Gastroesophageal sphincter (tissue), 4 donors: ENCODE measurements at regions not wholly inside any gene's neighbourhood (a gene's known extent, or its start where the extent isn't known, plus 50 kb on each side); places are given as distances from the start of the nearest gene placed in this dataset.

Experiments used
- ATAC-seq: fragments of 150-250 bp; one replicate; pipeline ENCODE4 v1.9.1; 2016; ENCODE audit warnings: mild to moderate bottlenecking, moderate library complexity
- H3K27ac ChIP-seq, 4 donors: fragments of 200-600 bp; sonication (generic) in 3 of 4; 1 replicate in 3 of 4; 2 replicates in 1 of 4; pipeline ENCODE4 v1.5.1; 2016 to 2019
- H3K27me3 ChIP-seq: fragments of 200-600 bp; sonication (generic); one replicate; pipeline ENCODE4 v1.5.1; 2019
- H3K36me3 ChIP-seq, 2 donors: fragments of 200-600 bp; sonication (generic); one replicate each; pipeline ENCODE4 v1.5.1; 2019; ENCODE audit warnings: control low read depth in 1 of 2
- H3K4me1 ChIP-seq, 3 donors: fragments of 200-600 bp; sonication (generic); 1 replicate in 2 of 3; 2 replicates in 1 of 3; pipeline ENCODE4 v1.5.1; 2016 to 2019; ENCODE audit warnings: control low read depth in 2 of 3
- H3K4me3 ChIP-seq, 2 donors: fragments of 200-600 bp; sonication (generic); one replicate each; pipeline ENCODE4 v1.5.1; 2019; ENCODE audit warnings: mild to moderate bottlenecking in 1 of 2, moderate library complexity in 1 of 2
- H3K9me3 ChIP-seq, 3 donors: fragments of 200-600 bp; sonication (generic); one replicate each; pipeline ENCODE4 v1.5.1; 2017 to 2019; ENCODE audit warnings: control low read depth in 2 of 3
- CTCF ChIP-seq, 4 experiments: fragments of 200-600 bp in 2 of 4; fragments of 450-650 bp in 2 of 4; sonication (generic) in 1 of 4; IDR thresholded peaks; one replicate each; pipeline ENCODE4 v1.5.1; 2017 to 2019; ENCODE audit warnings: antibody characterized with exemption in 4 of 4, mild to moderate bottlenecking in 2 of 4, moderate library complexity in 2 of 4
- EP300 ChIP-seq: sonication (generic); formaldehyde crosslinking; IDR thresholded peaks from one replicate; pipeline ENCODE4 v1.6.1; 2017; ENCODE audit warnings: antibody characterized with exemption, mild to moderate bottlenecking
- POLR2A ChIP-seq, 2 donors: fragments of 450-650 bp; IDR thresholded peaks; one replicate each; pipeline ENCODE4 v1.6.1; 2017; ENCODE audit warnings: antibody characterized with exemption in 2 of 2, mild to moderate bottlenecking in 2 of 2, moderate library complexity in 1 of 2
- POLR2AphosphoS5 ChIP-seq: sonication (generic); formaldehyde crosslinking; IDR thresholded peaks from one replicate; pipeline ENCODE4 v1.6.1; 2017; ENCODE audit warnings: antibody characterized with exemption
- WGBS, 2 donors: methylation state at CpG; one replicate each; pipeline ENCODE4 v1.1.5; 2018; ENCODE audit warnings: low coverage in 1 of 2; 5-methylcytosine and 5-hydroxymethylcytosine counted together

GRCh38 chr18:24791751-24792545, 331.5 kb downstream of the HRH4 start:
- H3K9me3 ChIP-seq = peaks cover 0 to 5% (median 0%) of the 10 kb centered on the region in 3 donors
- WGBS, 2 donors = 19 to 30% methylated on average over 7 of the region's 7 CpGs
- no peak for ATAC-seq
- no peak overlapping the region for H3K27ac ChIP-seq
- H3K4me1 ChIP-seq = peaks cover 0 to 6% (median 0%) of the 10 kb centered on the region in 3 donors
- no peak overlapping the region for H3K4me3 ChIP-seq
- no peaks in the 10 kb centered on the region for H3K27me3 ChIP-seq
- peak; percentile 16 for TF ChIP-seq POLR2AphosphoS5
- TF ChIP-seq EP300 = no peak
- no peaks in the 10 kb centered on the region for H3K36me3 ChIP-seq

GRCh38 chr18:24793742-24794141, 333.3 kb downstream of the HRH4 start:
- Histone ChIP-seq H3K36me3 (no peaks in the 10 kb centered on the region), H3K9me3 (no peaks in the 10 kb centered on the region), H3K4me1 (peaks cover 0 to 6% (median 0%) of the 10 kb centered on the region in 3 donors), H3K4me3 (no peak overlapping the region), H3K27me3 (no peaks in the 10 kb centered on the region), H3K27ac (no peak overlapping the region)
- TF ChIP-seq CTCF (IDR thresholded peaks at IDR 0.05) (no peak), POLR2AphosphoS5 (no peak), POLR2A (IDR thresholded peaks at IDR 0.05) (no peak), EP300 (no peak)
- 71 to 100% methylated on average over 2 to 4 of the region's 4 CpGs for WGBS, 2 donors
- no peak for ATAC-seq

- Histone ChIP-seq H3K4me3 (no peak overlapping the region), H3K36me3 (no peaks in the 10 kb centered on the region), H3K27me3 (no peaks in the 10 kb centered on the region), H3K4me1 (peaks cover 0 to 6% (median 0%) of the 10 kb centered on the region in 3 donors), H3K9me3 (no peaks in the 10 kb centered on the region), H3K27ac (no peak overlapping the region)
- WGBS, 2 donors = 100% methylated on average over 1 of the region's 2 CpGs; no CpG with 5 or more reads in 1 of the 2 donors
- TF ChIP-seq CTCF (IDR thresholded peaks at IDR 0.05) (no peak), POLR2AphosphoS5 (no peak), EP300 (no peak), POLR2A (IDR thresholded peaks at IDR 0.05) (no peak)
- ATAC-seq = no peak
Measured at GRCh38 chr18:24795129-24795528, 334.7 kb downstream of the HRH4 start.

GRCh38 chr18:24797981-24798380, 337.5 kb downstream of the HRH4 start:
- H3K27ac ChIP-seq = no peak overlapping the region

GRCh38 chr18:24799176-24799575, 338.7 kb downstream of the HRH4 start:
- 25 to 71% methylated on average over 1 of the region's 1 CpG for WGBS, 2 donors

More at GRCh38 chr18:24797981-24798380, 337.5 kb downstream of the HRH4 start:
- H3K4me1 ChIP-seq = no peaks in the 10 kb centered on the region
- H3K4me3 ChIP-seq = no peak overlapping the region
- WGBS, 2 donors = 67 to 90% methylated on average over 2 to 3 of the region's 3 CpGs
- H3K9me3 ChIP-seq = no peaks in the 10 kb centered on the region
- no peak for TF ChIP-seq POLR2A (IDR thresholded peaks at IDR 0.05)
- no peak for TF ChIP-seq EP300
- TF ChIP-seq CTCF (IDR thresholded peaks at IDR 0.05) = no peak
- TF ChIP-seq POLR2AphosphoS5 = no peak
- H3K36me3 ChIP-seq = no peaks in the 10 kb centered on the region
- ATAC-seq = no peak
- no peaks in the 10 kb centered on the region for H3K27me3 ChIP-seq

GRCh38 chr18:24799720-24800119, 339.3 kb downstream of the HRH4 start:
- 68 to 89% methylated on average over 2 to 3 of the region's 4 CpGs for WGBS, 2 donors

More at GRCh38 chr18:24799176-24799575, 338.7 kb downstream of the HRH4 start:
- Histone ChIP-seq H3K27ac (no peak overlapping the region), H3K27me3 (no peaks in the 10 kb centered on the region), H3K36me3 (no peaks in the 10 kb centered on the region), H3K4me1 (no peaks in the 10 kb centered on the region), H3K4me3 (no peak overlapping the region), H3K9me3 (no peaks in the 10 kb centered on the region)
- ATAC-seq = no peak
- TF ChIP-seq POLR2AphosphoS5 (no peak), POLR2A (IDR thresholded peaks at IDR 0.05) (no peak)

More at GRCh38 chr18:24799720-24800119, 339.3 kb downstream of the HRH4 start:
- Histone ChIP-seq H3K9me3 (no peaks in the 10 kb centered on the region), H3K4me3 (no peak overlapping the region), H3K4me1 (no peaks in the 10 kb centered on the region), H3K27me3 (no peaks in the 10 kb centered on the region), H3K36me3 (no peaks in the 10 kb centered on the region), H3K27ac (no peak overlapping the region)
- no peak for ATAC-seq
- TF ChIP-seq EP300 = no peak
- TF ChIP-seq POLR2A (IDR thresholded peaks at IDR 0.05) = no peak
- no peak for TF ChIP-seq POLR2AphosphoS5
- no peak for TF ChIP-seq CTCF (IDR thresholded peaks at IDR 0.05)
